ENCODE measurements at regions not wholly inside any gene's neighbourhood (a gene's known extent, or its start where the extent isn't known, plus 50 kb on each side); places are given as distances from the start of the nearest gene placed in this dataset.
"Not testable (repeated sequence)": the region's sequence is repeated elsewhere in the genome, so short reads cannot be mapped to it uniquely, and the experiment has no call there.

GRCh38 chr1:149369081-149369480 is 105.8 kb upstream of the NBPF19 start:
- TF ChIP-seq CTCF, POLR2A (IDR thresholded peaks at IDR 0.05): not testable (repeated sequence)
